ENCODE measurements at regions not wholly inside any gene's neighbourhood (a gene's known extent, or its start where the extent isn't known, plus 50 kb on each side); places are given as distances from the start of the nearest gene placed in this dataset.
A peak's percentile ranks its signal among the peaks of the same experiment; 100 is the strongest.

- Mint-ChIP-seq H3K4me3 (no peak overlapping the region), H3K4me1 (peaks cover 48% of the 10 kb centered on the region)
These were observed 321.6 kb downstream of the NDFIP2 start for GRCh38 chr13:79802389-79803085.

DNA sequence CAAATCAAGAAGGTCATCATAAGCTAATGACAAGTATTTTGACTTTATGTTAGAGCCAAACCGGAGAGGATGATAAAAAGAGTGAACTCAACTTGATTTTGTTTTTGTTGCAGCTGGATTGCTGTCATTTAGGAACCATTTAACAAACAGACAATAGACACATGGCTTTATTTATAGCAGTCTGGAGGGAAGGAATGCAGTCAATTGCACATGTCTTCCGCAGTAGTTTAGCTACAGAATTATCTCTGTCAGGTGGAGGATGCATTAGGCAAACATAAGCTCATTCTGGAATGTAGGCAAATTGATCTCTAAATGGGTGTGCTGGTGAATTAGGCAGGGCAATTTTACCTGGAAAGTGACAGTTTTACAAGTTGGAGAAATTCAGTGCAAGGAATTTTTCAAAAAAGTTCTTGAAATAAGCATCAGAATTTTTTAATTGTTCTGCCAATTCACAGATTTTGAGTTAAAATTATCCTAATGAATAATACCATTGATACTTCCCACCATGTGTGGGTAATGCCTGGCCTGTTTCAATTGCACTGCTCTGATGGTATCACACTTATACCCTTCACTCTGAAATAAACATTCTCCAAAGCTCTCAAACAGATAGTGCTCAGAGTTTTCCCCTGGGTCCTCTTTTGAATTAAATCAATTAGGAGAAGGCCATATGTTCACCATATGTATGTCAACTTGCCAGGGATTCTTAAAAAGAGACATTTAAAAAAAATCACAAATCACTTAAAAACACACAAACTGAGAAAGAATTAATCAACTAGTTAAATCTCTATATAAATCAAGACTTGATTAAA, 318.3 kb downstream of the NDFIP2 start:
- TF ChIP-seq CTCF (IDR thresholded peaks at IDR 0.05; ENCODE audit: unreplicated experiment): no peak
- DNase-seq (ENCODE audit: low spot score in 2 of 2, unreplicated experiment in 2 of 2): no peak
- Mint-ChIP-seq H3K9me3 (no peaks in the 10 kb centered on the region), H3K4me1 (peaks cover 53% of the 10 kb centered on the region), H3K36me3 (no peaks in the 10 kb centered on the region), H3K27ac (peak overlapping the region; percentile 41), H3K4me3 (no peak overlapping the region), H3K27me3 (ENCODE audit: low read depth) (no peaks in the 10 kb centered on the region)

More at GRCh38 chr13:79802389-79803085, 321.6 kb downstream of the NDFIP2 start:
- Mint-ChIP-seq H3K9me3 (no peaks in the 10 kb centered on the region), H3K36me3 (no peaks in the 10 kb centered on the region), H3K27ac (no peak overlapping the region), H3K27me3 (ENCODE audit: low read depth) (no peaks in the 10 kb centered on the region)
- no peak for DNase-seq (ENCODE audit: low spot score in 2 of 2, unreplicated experiment in 2 of 2)
- TF ChIP-seq CTCF (IDR thresholded peaks at IDR 0.05; ENCODE audit: unreplicated experiment): no peak

DNA sequence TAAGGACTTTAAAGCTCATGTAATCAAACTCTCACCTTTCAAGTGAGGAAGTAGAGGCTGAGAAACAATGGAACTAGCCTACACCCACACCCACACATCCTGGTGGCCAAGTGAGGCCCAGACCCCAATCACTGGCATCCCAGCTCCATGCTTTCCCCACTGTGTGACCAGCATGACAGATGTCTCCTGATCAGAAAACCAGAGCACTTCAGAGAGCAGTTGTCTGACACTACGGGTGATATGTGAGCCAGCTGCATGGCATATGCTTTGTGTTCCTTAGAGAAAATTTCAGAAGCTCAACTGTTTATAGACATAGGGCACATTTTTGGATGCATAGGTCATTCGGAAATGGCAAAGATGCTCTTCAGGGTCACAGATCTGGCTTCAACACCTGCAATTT, 315.2 kb downstream of the NDFIP2 start:
- Mint-ChIP-seq H3K4me3 (no peak overlapping the region), H3K27me3 (ENCODE audit: low read depth) (no peaks in the 10 kb centered on the region), H3K36me3 (no peaks in the 10 kb centered on the region), H3K9me3 (peaks cover 6% of the 10 kb centered on the region), H3K27ac (no peak overlapping the region), H3K4me1 (peaks cover 46% of the 10 kb centered on the region)
- TF ChIP-seq CTCF (IDR thresholded peaks at IDR 0.05; ENCODE audit: unreplicated experiment): no peak
- DNase-seq (ENCODE audit: low spot score in 2 of 2, unreplicated experiment in 2 of 2): no peak

GRCh38 chr13:79794931-79795330, 314.0 kb downstream of the NDFIP2 start:
- no peak for DNase-seq (ENCODE audit: low spot score in 2 of 2, unreplicated experiment in 2 of 2)
- H3K36me3 Mint-ChIP-seq: no peaks in the 10 kb centered on the region
- H3K27me3 Mint-ChIP-seq (ENCODE audit: low read depth): no peaks in the 10 kb centered on the region
- peaks cover 42% of the 10 kb centered on the region for H3K4me1 Mint-ChIP-seq
- no peak overlapping the region for H3K4me3 Mint-ChIP-seq
- peaks cover 12% of the 10 kb centered on the region for H3K9me3 Mint-ChIP-seq
- TF ChIP-seq CTCF (IDR thresholded peaks at IDR 0.05; ENCODE audit: unreplicated experiment): no peak
- peak overlapping the region; percentile 52 for H3K27ac Mint-ChIP-seq

DNA sequence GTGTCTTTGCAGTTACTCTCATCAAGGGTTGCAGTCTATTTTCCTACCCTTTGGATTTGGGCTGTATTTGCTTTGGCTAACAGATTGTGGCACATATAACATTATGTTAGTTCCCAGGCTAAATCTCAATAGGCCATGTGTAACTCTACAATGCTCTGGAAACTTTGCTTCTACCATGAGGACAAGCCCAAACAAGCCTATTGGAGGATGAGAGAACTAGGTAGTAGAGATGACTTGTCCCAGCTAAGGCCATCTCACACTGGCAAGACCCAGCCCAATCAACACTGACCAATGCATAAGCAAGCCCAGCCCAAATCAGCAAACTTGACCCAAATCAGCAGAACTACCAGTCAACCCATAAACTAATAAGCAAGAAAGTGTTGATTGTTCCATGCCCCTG, 311.8 kb downstream of the NDFIP2 start:
- DNase-seq (ENCODE audit: low spot score in 2 of 2, unreplicated experiment in 2 of 2): no peak
- H3K36me3 Mint-ChIP-seq: peaks cover 6% of the 10 kb centered on the region
- H3K4me3 Mint-ChIP-seq: no peak overlapping the region
- H3K9me3 Mint-ChIP-seq: peaks cover 19% of the 10 kb centered on the region
- peaks cover 30% of the 10 kb centered on the region for H3K4me1 Mint-ChIP-seq
- TF ChIP-seq CTCF (IDR thresholded peaks at IDR 0.05; ENCODE audit: unreplicated experiment): no peak
- H3K27me3 Mint-ChIP-seq (ENCODE audit: low read depth): no peaks in the 10 kb centered on the region
- H3K27ac Mint-ChIP-seq: no peak overlapping the region
